ENCODE measurements at regions not wholly inside any gene's neighbourhood (a gene's known extent, or its start where the extent isn't known, plus 50 kb on each side); places are given as distances from the start of the nearest gene placed in this dataset.

DNA sequence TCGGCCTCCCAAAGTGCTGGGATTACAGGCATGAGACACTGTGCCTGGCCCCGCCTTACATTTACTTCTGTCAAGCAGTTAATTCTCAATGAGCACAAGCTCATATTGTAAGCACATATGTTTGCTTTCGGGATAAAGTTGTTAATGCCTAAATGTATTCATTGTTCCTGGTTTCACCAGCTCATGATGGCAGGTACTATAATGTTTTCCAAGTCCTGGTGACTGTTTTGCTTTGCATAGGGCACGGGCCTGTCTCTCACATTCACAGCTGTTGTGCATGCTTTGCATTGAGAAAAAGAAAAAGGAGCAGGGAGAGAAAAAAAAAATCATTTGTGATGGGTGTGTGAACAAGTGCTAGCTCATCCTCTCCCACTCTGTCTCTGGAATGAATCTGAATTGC, 661.2 kb upstream of the TENM3 start:
- Histone ChIP-seq H3K4me3 (replicated peaks in 1 of 3; ENCODE audit: insufficient read depth in 1 of 3, low read depth in 2 of 3, low read length in 3 of 3) (no peak overlapping the region), H3K4me2 (ENCODE audit: low read depth, low read length) (no peak overlapping the region), H3K36me3 (replicated peaks in 1 of 2; ENCODE audit: control insufficient read depth in 1 of 2, insufficient read depth in 2 of 2, low read length in 2 of 2) (no peaks in the 10 kb centered on the region), H3K9me3 (ENCODE audit: low read length) (no peaks in the 10 kb centered on the region), H4K20me1 (ENCODE audit: insufficient read depth, low read length) (no peaks in the 10 kb centered on the region), H3K79me2 (ENCODE audit: insufficient read depth, low read length) (no peaks in the 10 kb centered on the region), H3K4me1 (ENCODE audit: insufficient read depth, low read length) (no peaks in the 10 kb centered on the region), H3K27ac (ENCODE audit: extremely low read length, insufficient read depth, low read length) (no peak overlapping the region), H2AFZ (ENCODE audit: low read length) (no peak overlapping the region), H3K9ac (ENCODE audit: insufficient read depth, low read depth, low read length) (no peak overlapping the region), H3K27me3 (ENCODE audit: control insufficient read depth in 1 of 2, insufficient read depth in 2 of 2, low read length in 2 of 2) (no peaks in the 10 kb centered on the region; a peak in 2 of 5 replicates)
- intact Hi-C loops (cut with micrococcal nuclease; ENCODE audit: unreplicated experiment) (no loop called here), in situ Hi-C loops (cut with HindIII; ENCODE audit: extremely low pct_ligation_motif_present, low pct_unique_long_range_greater_than_20kb) (no loop called here)
- FAIRE-seq (no peak), ATAC-seq (no peak), DNase-seq (ENCODE audit: low spot score) (no peak)
- 3% methylated on average over 4 of the region's 4 CpGs for WGBS (ENCODE audit: low lambda C conversion rate)
- ChIA-PET POLR2A (no interaction called here), CTCF (ENCODE audit: low intra/inter-chr PET ratio, low total read pairs) (no interaction called here)
- BruUV-seq (replicated peaks) = no TSS peak
- TF ChIP-seq, protein P1, sequence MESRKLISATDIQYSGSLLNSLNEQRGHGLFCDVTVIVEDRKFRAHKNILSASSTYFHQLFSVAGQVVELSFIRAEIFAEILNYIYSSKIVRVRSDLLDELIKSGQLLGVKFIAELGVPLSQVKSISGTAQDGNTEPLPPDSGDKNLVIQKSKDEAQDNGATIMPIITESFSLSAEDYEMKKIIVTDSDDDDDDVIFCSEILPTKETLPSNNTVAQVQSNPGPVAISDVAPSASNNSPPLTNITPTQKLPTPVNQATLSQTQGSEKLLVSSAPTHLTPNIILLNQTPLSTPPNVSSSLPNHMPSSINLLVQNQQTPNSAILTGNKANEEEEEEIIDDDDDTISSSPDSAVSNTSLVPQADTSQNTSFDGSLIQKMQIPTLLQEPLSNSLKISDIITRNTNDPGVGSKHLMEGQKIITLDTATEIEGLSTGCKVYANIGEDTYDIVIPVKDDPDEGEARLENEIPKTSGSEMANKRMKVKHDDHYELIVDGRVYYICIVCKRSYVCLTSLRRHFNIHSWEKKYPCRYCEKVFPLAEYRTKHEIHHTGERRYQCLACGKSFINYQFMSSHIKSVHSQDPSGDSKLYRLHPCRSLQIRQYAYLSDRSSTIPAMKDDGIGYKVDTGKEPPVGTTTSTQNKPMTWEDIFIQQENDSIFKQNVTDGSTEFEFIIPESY (CRISPR knock-in tag; IDR thresholded peaks at IDR 0.05) = no peak
- TF ChIP-seq, protein P2, sequence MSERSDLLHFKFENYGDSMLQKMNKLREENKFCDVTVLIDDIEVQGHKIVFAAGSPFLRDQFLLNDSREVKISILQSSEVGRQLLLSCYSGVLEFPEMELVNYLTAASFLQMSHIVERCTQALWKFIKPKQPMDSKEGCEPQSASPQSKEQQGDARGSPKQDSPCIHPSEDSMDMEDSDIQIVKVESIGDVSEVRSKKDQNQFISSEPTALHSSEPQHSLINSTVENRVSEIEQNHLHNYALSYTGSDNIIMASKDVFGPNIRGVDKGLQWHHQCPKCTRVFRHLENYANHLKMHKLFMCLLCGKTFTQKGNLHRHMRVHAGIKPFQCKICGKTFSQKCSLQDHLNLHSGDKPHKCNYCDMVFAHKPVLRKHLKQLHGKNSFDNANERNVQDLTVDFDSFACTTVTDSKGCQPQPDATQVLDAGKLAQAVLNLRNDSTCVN (CRISPR knock-in tag; IDR thresholded peaks at IDR 0.05; ENCODE audit: borderline replicate concordance) = no peak
- TF ChIP-seq RBAK (CRISPR knock-in tag; IDR thresholded peaks at IDR 0.05) = no peak
- no peak for TF ChIP-seq SRY (CRISPR knock-in tag; IDR thresholded peaks at IDR 0.05)
- TF ChIP-seq POGZ (CRISPR knock-in tag; IDR thresholded peaks at IDR 0.05) = no peak
- no peak for TF ChIP-seq TBX2 (CRISPR knock-in tag; IDR thresholded peaks at IDR 0.05; ENCODE audit: borderline replicate concordance)

- H3K9ac ChIP-seq (ENCODE audit: insufficient read depth, low read depth, low read length) = no peak overlapping the region
- intact Hi-C loops (cut with micrococcal nuclease; ENCODE audit: unreplicated experiment) (no loop called here), in situ Hi-C loops (cut with HindIII; ENCODE audit: extremely low pct_ligation_motif_present, low pct_unique_long_range_greater_than_20kb) (no loop called here)
- H3K9me3 ChIP-seq (ENCODE audit: low read length) = no peaks in the 10 kb centered on the region
- POLR2A ChIA-PET = no interaction called here
- no peak overlapping the region for H2AFZ ChIP-seq (ENCODE audit: low read length)
- no peaks in the 10 kb centered on the region; a peak in 2 of 5 replicates for H3K27me3 ChIP-seq (ENCODE audit: control insufficient read depth in 1 of 2, insufficient read depth in 2 of 2, low read length in 2 of 2)
- no peak for TF ChIP-seq POGZ (CRISPR knock-in tag; IDR thresholded peaks at IDR 0.05)
- peak; percentile 24; the same call in 1 of the 2 replicates for TF ChIP-seq CTCF (CRISPR knock-in tag; IDR thresholded peaks at IDR 0.05)
- peak; percentile 55 for TF ChIP-seq YY1 (IDR thresholded peaks at IDR 0.05; ENCODE audit: insufficient read depth, insufficient replicate concordance, low read depth, low read length)
- H3K4me1 ChIP-seq (ENCODE audit: insufficient read depth, low read length) = no peaks in the 10 kb centered on the region
- ATAC-seq (no peak), DNase-seq (ENCODE audit: low spot score) (no peak), FAIRE-seq (no peak)
- no peak overlapping the region for H3K4me2 ChIP-seq (ENCODE audit: low read depth, low read length)
- CTCF ChIA-PET (ENCODE audit: low intra/inter-chr PET ratio, low total read pairs) = no interaction called here
- no peak overlapping the region for H3K4me3 ChIP-seq (replicated peaks in 1 of 3; ENCODE audit: insufficient read depth in 1 of 3, low read depth in 2 of 3, low read length in 3 of 3)
- WGBS (ENCODE audit: low lambda C conversion rate) = 33% methylated on average over 4 of the region's 4 CpGs
- no peaks in the 10 kb centered on the region for H3K79me2 ChIP-seq (ENCODE audit: insufficient read depth, low read length)
- no peak overlapping the region for H3K27ac ChIP-seq (ENCODE audit: extremely low read length, insufficient read depth, low read length)
- no peaks in the 10 kb centered on the region for H3K36me3 ChIP-seq (replicated peaks in 1 of 2; ENCODE audit: control insufficient read depth in 1 of 2, insufficient read depth in 2 of 2, low read length in 2 of 2)
- no TSS peak for BruUV-seq (replicated peaks)
- no peaks in the 10 kb centered on the region for H4K20me1 ChIP-seq (ENCODE audit: insufficient read depth, low read length)
Measured at GRCh38 chr4:181582595-181582994, 660.6 kb upstream of the TENM3 start.

Measured in HepG2 (cell line).